ENCODE measurements at regions not wholly inside any gene's neighbourhood (a gene's known extent, or its start where the extent isn't known, plus 50 kb on each side); places are given as distances from the start of the nearest gene placed in this dataset.

- no peak for TF ChIP-seq SIN3A (IDR thresholded peaks at IDR 0.05; ENCODE audit: borderline replicate concordance, insufficient read depth, low read depth, low read length)
- no peak for TF ChIP-seq TCF7L2 (IDR thresholded peaks at IDR 0.05; ENCODE audit: low read depth, low read length)
- no peak for TF ChIP-seq CTCF (IDR thresholded peaks at IDR 0.05)
- no peak for TF ChIP-seq REST (IDR thresholded peaks at IDR 0.05; ENCODE audit: insufficient read depth in 1 of 2, low read depth in 2 of 2, low read length in 1 of 2)
- no peak for TF ChIP-seq POLR2AphosphoS5 (IDR thresholded peaks at IDR 0.05; ENCODE audit: low read depth, low read length)
- Histone ChIP-seq H3K27ac (ENCODE audit: low read length) (no peak overlapping the region), H3K4me1 (ENCODE audit: control insufficient read depth, insufficient read depth, low read length) (no peaks in the 10 kb centered on the region), H3K27me3 (ENCODE audit: control insufficient read depth, insufficient read depth, low read length) (no peaks in the 10 kb centered on the region), H3K36me3 (ENCODE audit: control insufficient read depth, insufficient read depth, low read length) (no peaks in the 10 kb centered on the region), H3K9me3 (ENCODE audit: control insufficient read depth, insufficient read depth, low read depth, low read length) (no peaks in the 10 kb centered on the region), H3K4me3 (ENCODE audit: low read depth in 2 of 2, low read length in 2 of 2) (no peak overlapping the region)
- ATAC-seq = no peak
- BruUV-seq (replicated peaks) = no TSS peak
- CTCF ChIA-PET = no interaction called here
- POLR2A ChIA-PET = no interaction called here
- in situ Hi-C loops (cut with HindIII; ENCODE audit: low pct_unique_long_range_greater_than_20kb, low sequenced_read_pairs) (no loop called here), intact Hi-C loops (cut with micrococcal nuclease; ENCODE audit: unreplicated experiment) (no loop called here)
- DNase-seq (ENCODE audit: low read depth, low spot score) = no peak
These were observed 648.5 kb downstream of the BNC2 start for GRCh38 chr9:16221822-16222547.

- TF ChIP-seq TCF7L2 (IDR thresholded peaks at IDR 0.05; ENCODE audit: low read depth, low read length) (no peak), POLR2AphosphoS5 (IDR thresholded peaks at IDR 0.05; ENCODE audit: low read depth, low read length) (no peak), CTCF (IDR thresholded peaks at IDR 0.05) (no peak), SIN3A (IDR thresholded peaks at IDR 0.05; ENCODE audit: borderline replicate concordance, insufficient read depth, low read depth, low read length) (no peak), REST (IDR thresholded peaks at IDR 0.05; ENCODE audit: insufficient read depth in 1 of 2, low read depth in 2 of 2, low read length in 1 of 2) (no peak)
- DNase-seq (ENCODE audit: low read depth, low spot score) (no peak), ATAC-seq (no peak)
- ChIA-PET CTCF (no interaction called here), POLR2A (no interaction called here)
- no peaks in the 10 kb centered on the region for H3K9me3 ChIP-seq (ENCODE audit: control insufficient read depth, insufficient read depth, low read depth, low read length)
- no peaks in the 10 kb centered on the region for H3K27me3 ChIP-seq (ENCODE audit: control insufficient read depth, insufficient read depth, low read length)
- H3K4me1 ChIP-seq (ENCODE audit: control insufficient read depth, insufficient read depth, low read length) = no peaks in the 10 kb centered on the region
- H3K27ac ChIP-seq (ENCODE audit: low read length) = no peak overlapping the region
- in situ Hi-C loops (cut with HindIII; ENCODE audit: low pct_unique_long_range_greater_than_20kb, low sequenced_read_pairs) = no loop called here
- H3K36me3 ChIP-seq (ENCODE audit: control insufficient read depth, insufficient read depth, low read length) = no peaks in the 10 kb centered on the region
- H3K4me3 ChIP-seq (ENCODE audit: low read depth in 2 of 2, low read length in 2 of 2) = no peak overlapping the region
- BruUV-seq (replicated peaks) = no TSS peak
- intact Hi-C loops (cut with micrococcal nuclease; ENCODE audit: unreplicated experiment) = no loop called here
These were observed 647.2 kb downstream of the BNC2 start for GRCh38 chr9:16223074-16223871.
